ENCODE measurements at regions not wholly inside any gene's neighbourhood (a gene's known extent, or its start where the extent isn't known, plus 50 kb on each side); places are given as distances from the start of the nearest gene placed in this dataset.
A peak's percentile ranks its signal among the peaks of the same experiment; 100 is the strongest.
"Not testable (repeated sequence)": the region's sequence is repeated elsewhere in the genome, so short reads cannot be mapped to it uniquely, and the experiment has no call there.

GRCh38 chr6:71360556-71361335, 72.1 kb downstream of the OGFRL1 start:
- not testable (repeated sequence) for DNase-seq (ENCODE audit: low read depth)

- DNase-seq (ENCODE audit: low read depth): no peak
Measured at GRCh38 chr6:71364889-71365542, 76.4 kb downstream of the OGFRL1 start.

GRCh38 chr6:71367756-71368155, 79.1 kb downstream of the OGFRL1 start:
- no peak for DNase-seq (ENCODE audit: low read depth)

GRCh38 chr6:71368284-71368683, 79.7 kb downstream of the OGFRL1 start:
- no peak for DNase-seq (ENCODE audit: low read depth)

- DNase-seq (ENCODE audit: low read depth): no peak
Measured at GRCh38 chr6:71371559-71371958, 82.9 kb downstream of the OGFRL1 start.

GRCh38 chr6:71373943-71374342, 85.3 kb downstream of the OGFRL1 start:
- no peak for DNase-seq (ENCODE audit: low read depth)

GRCh38 chr6:71375676-71376075, 87.1 kb downstream of the OGFRL1 start:
- no peak for DNase-seq (ENCODE audit: low read depth)

GRCh38 chr6:71376830-71377229, 88.2 kb downstream of the OGFRL1 start:
- DNase-seq (ENCODE audit: low read depth): no peak

- DNase-seq (ENCODE audit: low read depth): no peak
Measured at GRCh38 chr6:71383476-71383875, 94.9 kb downstream of the OGFRL1 start.

- peak; percentile 67 for DNase-seq (ENCODE audit: low read depth)
Measured at GRCh38 chr6:71383901-71384489, 95.4 kb downstream of the OGFRL1 start.

GRCh38 chr6:71385111-71385822, 96.7 kb downstream of the OGFRL1 start:
- DNase-seq (ENCODE audit: low read depth): no peak

GRCh38 chr6:71386215-71386614, 97.6 kb downstream of the OGFRL1 start:
- no peak for DNase-seq (ENCODE audit: low read depth)

GRCh38 chr6:71387179-71387578, 98.6 kb downstream of the OGFRL1 start:
- peak; percentile 75 for DNase-seq (ENCODE audit: low read depth)

GRCh38 chr6:71388068-71388744, 99.6 kb downstream of the OGFRL1 start:
- DNase-seq (ENCODE audit: low read depth): no peak

GRCh38 chr6:71388856-71389527, 100.4 kb downstream of the OGFRL1 start:
- no peak for DNase-seq (ENCODE audit: low read depth)

GRCh38 chr6:71391126-71391525, 102.5 kb downstream of the OGFRL1 start:
- DNase-seq (ENCODE audit: low read depth): no peak

GRCh38 chr6:71392276-71392675, 103.7 kb downstream of the OGFRL1 start:
- DNase-seq (ENCODE audit: low read depth): no peak

GRCh38 chr6:71393471-71393870, 104.9 kb downstream of the OGFRL1 start:
- peak; percentile 70 for DNase-seq (ENCODE audit: low read depth)

GRCh38 chr6:71393981-71394432, 105.4 kb downstream of the OGFRL1 start:
- peak; percentile 72 for DNase-seq (ENCODE audit: low read depth)

- no peak for DNase-seq (ENCODE audit: low read depth)
Measured at GRCh38 chr6:71394926-71395325, 106.3 kb downstream of the OGFRL1 start.
